A549 (cell line): ENCODE measurements at regions not wholly inside any gene's neighbourhood (a gene's known extent, or its start where the extent isn't known, plus 50 kb on each side); places are given as distances from the start of the nearest gene placed in this dataset.
A peak's percentile ranks its signal among the peaks of the same experiment; 100 is the strongest.

Source experiments
- ATAC-seq, 2 experiments: fragments of 200-7000 bp in 1 of 2; fragments of >200 bp in 1 of 2; cut with Nextera tagmentation in 1 of 2; cut with Tn5 transposase in 1 of 2; 3 replicates each; pipeline versions ENCODE4 v1.8.0 to v1.9.1; 2018 to 2020; ENCODE audit warnings: mild to moderate bottlenecking in 1 of 2, moderate library complexity in 1 of 2
- CTCF ChIA-PET: fragments of 300-600 bp; sonication (Branson Sonifier 250); formaldehyde crosslinking; extraction: SDS; loops from one replicate; lab custom pipeline; 2021; ENCODE audit warnings: antibody characterized with exemption, inconsistent platforms; lab: Yijun Ruan, JAX
- POLR2A ChIA-PET: fragments of 350-600 bp; formaldehyde crosslinking; extraction: SDS; loops from one replicate; lab custom pipeline; 2021; ENCODE audit warnings: antibody characterized with exemption, inconsistent platforms; lab: Yijun Ruan, JAX
- DNase-seq, 2 experiments: peaks; one replicate each; pipeline versions ENCODE4 v3.0.0 to v3.0.0-alpha.2; 2011 to 2016; ENCODE audit warnings: low read depth in 1 of 2, low spot score in 1 of 2
- FAIRE-seq: peaks from 2 replicates; lab custom pipeline; 2011; peaks lifted over from hg19 to GRCh38; lab: Jason Lieb, UNC
- H3K27ac ChIP-seq, 2 experiments: fragments of >200 bp; sonication (Bioruptor Twin); formaldehyde crosslinking; 3 replicates each; pipeline ENCODE4 v1.5.1; 2016 to 2017
- H3K4me1 ChIP-seq: fragments of >200 bp; sonication (Bioruptor Twin); formaldehyde crosslinking; 3 replicates; pipeline ENCODE4 v1.6.1; 2016
- H3K4me2 ChIP-seq: fragments of >200 bp; sonication (Bioruptor Twin); formaldehyde crosslinking; 3 replicates; pipeline ENCODE4 v1.6.1; 2016
- H3K4me3 ChIP-seq: fragments of >200 bp; sonication (Bioruptor Twin); formaldehyde crosslinking; 3 replicates; pipeline ENCODE4 v1.5.1; 2016
- H3K9me3 ChIP-seq: fragments of >200 bp; sonication (Bioruptor Twin); formaldehyde crosslinking; 3 replicates; pipeline ENCODE4 v1.6.1; 2016
- BHLHE40 ChIP-seq: IDR thresholded peaks from 2 replicates; pipeline ENCODE4 v1.6.1; 2012; ENCODE audit warnings: low read depth, low read length, inconsistent platforms
- CBX2 ChIP-seq: fragments of 200-600 bp; sonication (generic); IDR thresholded peaks from 2 replicates; pipeline ENCODE4 v1.6.1; 2016; ENCODE audit warnings: low read depth, mild to moderate bottlenecking, borderline replicate concordance
- CHD4 ChIP-seq: fragments of 200-600 bp; sonication (generic); IDR thresholded peaks from 2 replicates; pipeline ENCODE4 v1.6.1; 2016; ENCODE audit warnings: antibody characterized with exemption, mild to moderate bottlenecking, borderline replicate concordance
- CTCF ChIP-seq: fragments of >200 bp; sonication (Bioruptor Twin); formaldehyde crosslinking; IDR thresholded peaks from 3 replicates; pipeline ENCODE4 v1.5.1; 2016
- EHF ChIP-seq: fragments of 250-450 bp; sonication (Bioruptor Pico); IDR thresholded peaks from 2 replicates; pipeline ENCODE4 v1.5.0; 2020; ENCODE audit warnings: mild to moderate bottlenecking
- EHMT2 ChIP-seq: fragments of 200-600 bp; sonication (generic); IDR thresholded peaks from 2 replicates; pipeline ENCODE4 v1.6.1; 2016; ENCODE audit warnings: antibody characterized with exemption, low read depth, mild to moderate bottlenecking, moderate library complexity
- ELK1 ChIP-seq: fragments of 150-350 bp; IDR thresholded peaks from 2 replicates; pipeline ENCODE4 v1.6.1; 2014; ENCODE audit warnings: low read depth, mild to moderate bottlenecking, low read length
- EP300 ChIP-seq, 2 experiments: fragments of >200 bp; sonication (Bioruptor Twin); formaldehyde crosslinking; IDR thresholded peaks; 2 replicates in 1 of 2; 3 replicates in 1 of 2; pipeline ENCODE4 v1.6.1; 2016 to 2017
- FOSB ChIP-seq: fragments of 250-450 bp; sonication (Bioruptor Pico); IDR thresholded peaks from 2 replicates; pipeline ENCODE4 v1.5.0; 2020; ENCODE audit warnings: mild to moderate bottlenecking, moderate library complexity
- FOSL2 ChIP-seq, 2 experiments: fragments of 450-650 bp in 1 of 2; fragments of >200 bp in 1 of 2; sonication (Bioruptor Twin) in 1 of 2; formaldehyde crosslinking; IDR thresholded peaks; 2 replicates each; pipeline versions ENCODE4 v1.5.0 to v1.6.1; 2016 to 2020; ENCODE audit warnings: mild to moderate bottlenecking in 1 of 2, moderate library complexity in 1 of 2
- GATA3 ChIP-seq: IDR thresholded peaks from 2 replicates; pipeline ENCODE4 v1.6.1; 2012; ENCODE audit warnings: borderline replicate concordance
- HEYL ChIP-seq: fragments of 250-450 bp; sonication (Bioruptor Pico); IDR thresholded peaks from 2 replicates; pipeline ENCODE4 v1.8.0; 2021; ENCODE audit warnings: mild to moderate bottlenecking, moderate library complexity
- HOXB13 ChIP-seq: fragments of 250-450 bp; sonication (Bioruptor Pico); IDR thresholded peaks from 2 replicates; pipeline ENCODE4 v1.5.0; 2020; ENCODE audit warnings: low read depth, mild to moderate bottlenecking, moderate library complexity
- JUN ChIP-seq, 2 experiments: fragments of >200 bp; sonication (Bioruptor Twin); formaldehyde crosslinking; IDR thresholded peaks; 2 replicates in 1 of 2; 3 replicates in 1 of 2; pipeline ENCODE4 v1.6.1; 2016 to 2017
- JUNB ChIP-seq: fragments of >200 bp; sonication (Bioruptor Twin); formaldehyde crosslinking; IDR thresholded peaks from 2 replicates; pipeline ENCODE4 v1.6.1; 2016
- KDM1A ChIP-seq: fragments of 200-600 bp; sonication (generic); IDR thresholded peaks from 2 replicates; pipeline ENCODE4 v1.6.1; 2016; ENCODE audit warnings: low read depth, mild to moderate bottlenecking
- MAFK ChIP-seq: fragments of 450-650 bp; IDR thresholded peaks from 2 replicates; pipeline ENCODE4 v1.6.1; 2014; ENCODE audit not compliant: partially characterized antibody
- MYC ChIP-seq: IDR thresholded peaks from 2 replicates; pipeline ENCODE4 v1.6.1; 2012; ENCODE audit warnings: mild to moderate bottlenecking, inconsistent platforms, low read length, improper control_type of control experiment, borderline replicate concordance
- NPAS2 ChIP-seq: fragments of 250-450 bp; sonication (Bioruptor Pico); IDR thresholded peaks from 2 replicates; pipeline ENCODE4 v1.8.0; 2022; ENCODE audit warnings: mild to moderate bottlenecking, moderate library complexity, borderline replicate concordance
- PBX3 ChIP-seq: IDR thresholded peaks from 2 replicates; pipeline ENCODE4 v1.6.1; 2012
- RAD21 ChIP-seq, 2 experiments: fragments of >200 bp in 1 of 2; sonication (Bioruptor Twin) in 1 of 2; formaldehyde crosslinking in 1 of 2; IDR thresholded peaks in 1 of 2; conservative IDR thresholded peaks in 1 of 2; 2 replicates in 1 of 2; 3 replicates in 1 of 2; pipeline ENCODE4 v1.6.1; 2012 to 2018; ENCODE audit warnings: inconsistent platforms in 1 of 2
- RNF2 ChIP-seq: fragments of 200-600 bp; sonication (generic); IDR thresholded peaks from 2 replicates; pipeline ENCODE4 v1.6.1; 2016; ENCODE audit warnings: low read depth, mild to moderate bottlenecking, antibody characterized with exemption, moderate library complexity, borderline replicate concordance
- SMC3 ChIP-seq: fragments of >200 bp; sonication (Bioruptor Twin); formaldehyde crosslinking; IDR thresholded peaks from 3 replicates; pipeline ENCODE4 v1.6.1; 2018; ENCODE audit warnings: inconsistent platforms
- ZC3H11A ChIP-seq: fragments of 450-650 bp; IDR thresholded peaks from 2 replicates; pipeline ENCODE4 v1.6.1; 2014; ENCODE audit warnings: antibody characterized with exemption, mild to moderate bottlenecking
- WGBS: methylation state at CpG from one replicate; pipeline ENCODE4 v1.1.6; 2017; ENCODE audit errors: missing lambda C conversion rate; 5-methylcytosine and 5-hydroxymethylcytosine counted together

GRCh38 chr18:75809151-75809925 lies 381.8 kb upstream of the SMIM21 start (continued):
- TF ChIP-seq NPAS2 (CRISPR knock-in tag) (no peak), SMC3 (no peak), RNF2 (no peak), BHLHE40 (no peak), ELK1 (no peak), HEYL (CRISPR knock-in tag) (no peak)

- ATAC-seq (no peak), FAIRE-seq (no peak), DNase-seq (no peak)
- no peak overlapping the region for H3K4me3 ChIP-seq
- no peaks in the 10 kb centered on the region for H3K4me1 ChIP-seq
- WGBS = 28% methylated on average over 3 of the region's 3 CpGs
- TF ChIP-seq EHMT2 (no peak), CBX2 (no peak), FOSB (CRISPR knock-in tag) (no peak), RNF2 (no peak), CHD4 (no peak), CTCF (no peak), NPAS2 (CRISPR knock-in tag) (no peak), GATA3 (no peak), EHF (CRISPR knock-in tag) (no peak), FOSL2 (IDR thresholded peaks at IDR 0.05) (no peak), FOSL2 (CRISPR knock-in tag; IDR thresholded peaks at IDR 0.05) (no peak), RAD21 (conservative IDR thresholded peaks at IDR 0.05 in 1 of 2, IDR thresholded peaks at IDR 0.05 in 1 of 2) (no peak)
- no peaks in the 10 kb centered on the region for H3K9me3 ChIP-seq
- ChIA-PET CTCF (no interaction called here), POLR2A (no interaction called here)
- no peak overlapping the region for H3K4me2 ChIP-seq
- H3K27ac ChIP-seq = no peak overlapping the region
These were observed 377.8 kb upstream of the SMIM21 start for GRCh38 chr18:75805265-75805664.

GRCh38 chr18:75802681-75803080 lies 375.2 kb upstream of the SMIM21 start:
- whole genome bisulfite sequencing = 46% methylated on average over 5 of the region's 5 CpGs
- Histone ChIP-seq H3K4me1 (no peaks in the 10 kb centered on the region; the same call in 2 of the 3 replicates), H3K9me3 (no peaks in the 10 kb centered on the region), H3K4me2 (no peak overlapping the region), H3K4me3 (no peak overlapping the region), H3K27ac (no peak overlapping the region)
- ChIA-PET CTCF (no interaction called here), POLR2A (no interaction called here)
- no peak for FAIRE-seq
- no peak for ATAC-seq
- no peak for DNase-seq
- peak; percentile 17 for TF ChIP-seq MAFK
- TF ChIP-seq JUN (IDR thresholded peaks at IDR 0.05) = no peak

GRCh38 chr18:75801178-75801577 lies 373.7 kb upstream of the SMIM21 start:
- no peaks in the 10 kb centered on the region for H3K9me3 ChIP-seq
- 39% methylated on average over 9 of the region's 12 CpGs for WGBS
- no peak for DNase-seq

More at GRCh38 chr18:75801178-75801577, 373.7 kb upstream of the SMIM21 start:
- FAIRE-seq = no peak
- no peak for TF ChIP-seq PBX3
- no peak for TF ChIP-seq KDM1A
- TF ChIP-seq HOXB13 (CRISPR knock-in tag) = no peak
- no peak for TF ChIP-seq EP300 (IDR thresholded peaks at IDR 0.05)
- no peak for TF ChIP-seq CHD4
- no peak for TF ChIP-seq ZC3H11A
- TF ChIP-seq ELK1 = no peak
- TF ChIP-seq MYC = no peak
- TF ChIP-seq JUNB = no peak
- TF ChIP-seq FOSB (CRISPR knock-in tag) = no peak
- CTCF ChIA-PET = no interaction called here
- POLR2A ChIA-PET = no interaction called here
- no peaks in the 10 kb centered on the region; the same call in 2 of the 3 replicates for H3K4me1 ChIP-seq
- H3K4me2 ChIP-seq = no peak overlapping the region
- no peak for ATAC-seq
- no peak overlapping the region for H3K4me3 ChIP-seq
- no peak overlapping the region for H3K27ac ChIP-seq
